ENCODE measurements at regions not wholly inside any gene's neighbourhood (a gene's known extent, or its start where the extent isn't known, plus 50 kb on each side); places are given as distances from the start of the nearest gene placed in this dataset.

DNA sequence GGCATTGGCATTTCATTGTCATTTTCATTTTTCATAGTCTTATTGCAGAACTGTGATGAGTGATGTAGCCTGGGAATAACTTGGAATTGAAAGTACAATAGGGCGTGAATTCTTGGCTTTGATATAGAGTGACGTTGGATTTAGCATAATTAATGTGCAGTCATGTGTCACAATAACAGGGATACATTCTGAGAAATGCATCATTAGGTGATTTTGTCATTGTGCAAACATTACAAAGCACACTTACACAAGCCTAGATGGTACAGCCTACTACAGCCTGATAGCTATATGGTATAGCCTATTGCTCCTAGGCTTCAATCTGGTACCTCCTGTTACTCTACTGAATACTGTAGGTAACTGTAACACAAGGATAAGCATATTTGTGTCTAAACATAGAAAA lies 300.8 kb downstream of the DTHD1 start:
- Histone ChIP-seq H3K27ac (no peak overlapping the region), H3K4me1 (no peaks in the 10 kb centered on the region), H3K36me3 (no peaks in the 10 kb centered on the region), H3K4me3 (no peak overlapping the region), H3K27me3 (replicated peaks in 1 of 7) (no peaks in the 10 kb centered on the region), H3K9me3 (peaks cover 0 to 8% (median 2%) of the 10 kb centered on the region in 8 donors)
- no peak for TF ChIP-seq POLR2A (IDR thresholded peaks at IDR 0.05)
- no peak for TF ChIP-seq POLR2AphosphoS5 (IDR thresholded peaks at IDR 0.05)
- TF ChIP-seq, protein P1, sequence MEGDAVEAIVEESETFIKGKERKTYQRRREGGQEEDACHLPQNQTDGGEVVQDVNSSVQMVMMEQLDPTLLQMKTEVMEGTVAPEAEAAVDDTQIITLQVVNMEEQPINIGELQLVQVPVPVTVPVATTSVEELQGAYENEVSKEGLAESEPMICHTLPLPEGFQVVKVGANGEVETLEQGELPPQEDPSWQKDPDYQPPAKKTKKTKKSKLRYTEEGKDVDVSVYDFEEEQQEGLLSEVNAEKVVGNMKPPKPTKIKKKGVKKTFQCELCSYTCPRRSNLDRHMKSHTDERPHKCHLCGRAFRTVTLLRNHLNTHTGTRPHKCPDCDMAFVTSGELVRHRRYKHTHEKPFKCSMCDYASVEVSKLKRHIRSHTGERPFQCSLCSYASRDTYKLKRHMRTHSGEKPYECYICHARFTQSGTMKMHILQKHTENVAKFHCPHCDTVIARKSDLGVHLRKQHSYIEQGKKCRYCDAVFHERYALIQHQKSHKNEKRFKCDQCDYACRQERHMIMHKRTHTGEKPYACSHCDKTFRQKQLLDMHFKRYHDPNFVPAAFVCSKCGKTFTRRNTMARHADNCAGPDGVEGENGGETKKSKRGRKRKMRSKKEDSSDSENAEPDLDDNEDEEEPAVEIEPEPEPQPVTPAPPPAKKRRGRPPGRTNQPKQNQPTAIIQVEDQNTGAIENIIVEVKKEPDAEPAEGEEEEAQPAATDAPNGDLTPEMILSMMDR (IDR thresholded peaks at IDR 0.05 in 8 of 11, conservative IDR thresholded peaks at IDR 0.05 in 3 of 11): no peak
- 72 to 83% (median 82%) methylated on average over 2 of the region's 2 CpGs for WGBS, 5 donors
- no peak for DNase-seq
- intact Hi-C loops (cut with DNase I; ENCODE audit: low total_unique reads): no loop called here

DNA sequence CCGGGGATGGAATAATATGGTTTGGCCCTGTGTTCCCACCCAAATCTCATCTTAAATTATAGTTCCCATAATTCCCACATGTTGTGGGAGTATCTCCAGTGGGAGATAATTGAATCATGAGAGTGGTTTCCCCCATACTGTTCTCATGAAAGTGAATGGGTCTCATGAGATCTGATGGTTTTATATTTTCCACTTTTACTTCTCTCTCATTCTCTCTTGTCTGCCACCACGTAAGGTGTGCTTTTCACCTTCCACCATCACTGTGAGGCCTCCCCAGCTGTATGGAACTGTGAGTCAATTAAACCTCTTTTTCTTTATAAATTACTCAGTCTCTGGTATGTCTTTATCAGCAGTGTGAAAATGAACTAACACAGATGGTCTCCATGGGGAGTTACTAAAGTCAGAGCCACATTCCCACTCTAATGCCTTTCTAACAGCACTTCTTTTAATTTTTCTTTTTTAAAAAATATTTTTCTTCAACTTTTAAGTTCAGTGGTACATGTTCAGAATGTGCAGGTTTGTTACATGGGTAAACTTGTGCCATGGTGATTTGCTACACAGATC lies 306.6 kb downstream of the DTHD1 start:
- H3K36me3 ChIP-seq: no peaks in the 10 kb centered on the region
- TF ChIP-seq POLR2AphosphoS5 (IDR thresholded peaks at IDR 0.05) (no peak), POLR2A (IDR thresholded peaks at IDR 0.05) (no peak)
- TF ChIP-seq, protein P1 (IDR thresholded peaks at IDR 0.05 in 8 of 11, conservative IDR thresholded peaks at IDR 0.05 in 3 of 11): no peak
- no peaks in the 10 kb centered on the region for H3K4me1 ChIP-seq
- H3K9me3 ChIP-seq: peaks cover 0 to 33% (median 11%) of the 10 kb centered on the region in 8 donors
- no peaks in the 10 kb centered on the region for H3K27me3 ChIP-seq (replicated peaks in 1 of 7)
- no peak overlapping the region for H3K4me3 ChIP-seq
- no peak overlapping the region for H3K27ac ChIP-seq
- intact Hi-C loops (cut with DNase I; ENCODE audit: low total_unique reads): no loop called here
- WGBS, 5 donors: 82 to 90% (median 87%) methylated on average over 2 of the region's 2 CpGs
- no peak for DNase-seq

DNA sequence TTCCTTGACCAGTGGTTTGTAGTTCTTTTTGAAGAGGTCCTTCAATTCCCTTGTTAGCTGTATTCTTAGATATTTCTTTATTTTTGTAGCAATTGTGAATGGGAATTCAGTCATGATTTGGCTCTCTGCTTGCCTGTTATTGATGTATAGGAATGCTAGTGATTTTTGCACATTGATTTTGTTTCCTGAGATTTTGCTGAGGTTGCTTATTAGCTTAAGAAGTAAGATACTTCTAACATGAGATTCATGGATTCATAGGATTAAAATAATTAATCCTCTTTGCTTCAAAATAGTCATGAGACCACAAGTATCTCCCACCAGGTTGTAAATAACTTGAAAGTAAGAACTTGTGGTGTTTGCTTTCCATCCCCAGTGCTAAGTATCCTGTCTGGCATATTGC lies 308.9 kb downstream of the DTHD1 start:
- Histone ChIP-seq H3K27ac (no peak overlapping the region), H3K4me3 (no peak overlapping the region), H3K4me1 (no peaks in the 10 kb centered on the region), H3K27me3 (replicated peaks in 1 of 7) (no peaks in the 10 kb centered on the region), H3K9me3 (peaks cover 0 to 34% (median 12%) of the 10 kb centered on the region in 8 donors), H3K36me3 (no peaks in the 10 kb centered on the region)
- intact Hi-C loops (cut with DNase I; ENCODE audit: low total_unique reads): no loop called here
- no peak for TF ChIP-seq POLR2A (IDR thresholded peaks at IDR 0.05)
- no peak for TF ChIP-seq POLR2AphosphoS5 (IDR thresholded peaks at IDR 0.05)
- TF ChIP-seq, protein P1 (IDR thresholded peaks at IDR 0.05 in 8 of 11, conservative IDR thresholded peaks at IDR 0.05 in 3 of 11): no peak
- DNase-seq: no peak

DNA sequence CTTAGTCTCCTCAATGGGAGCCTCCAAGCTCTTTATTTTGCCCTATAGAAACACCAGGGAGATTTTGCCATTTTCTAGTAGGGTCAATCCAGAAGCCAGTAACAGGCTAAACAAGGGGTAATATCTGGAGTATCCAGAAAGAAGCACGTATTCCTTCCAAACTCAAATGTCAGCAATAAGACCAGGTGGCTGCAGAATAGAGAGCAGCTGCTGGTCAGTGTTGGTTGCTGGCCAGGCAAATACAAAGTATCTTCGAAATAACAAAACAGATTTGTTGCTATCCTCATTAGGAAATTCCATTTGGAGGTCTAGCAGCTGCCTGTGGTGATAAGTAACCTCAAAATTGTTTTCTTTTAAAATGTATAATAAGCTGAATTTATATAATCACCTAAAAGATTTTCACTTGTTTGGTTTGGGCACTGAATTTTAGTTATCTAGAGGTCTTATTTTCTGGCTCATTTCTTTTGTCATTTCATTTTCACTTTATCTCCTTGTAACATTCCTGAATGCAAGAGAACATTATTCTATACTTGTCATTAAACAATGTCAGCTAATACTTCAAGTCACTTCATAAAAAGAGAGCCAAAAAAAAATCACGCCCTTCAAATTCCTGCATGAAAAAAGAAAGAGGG lies 320.6 kb downstream of the DTHD1 start:
- WGBS, 5 donors: 69 to 88% (median 76%) methylated on average over 3 of the region's 3 CpGs
- no peak overlapping the region for H3K27ac ChIP-seq
- no peaks in the 10 kb centered on the region for H3K27me3 ChIP-seq (replicated peaks in 1 of 7)
- no peak for DNase-seq
- H3K9me3 ChIP-seq: peaks cover 0 to 6% (median 0%) of the 10 kb centered on the region in 8 donors
- H3K36me3 ChIP-seq: no peaks in the 10 kb centered on the region
- TF ChIP-seq, protein P1 (IDR thresholded peaks at IDR 0.05 in 8 of 11, conservative IDR thresholded peaks at IDR 0.05 in 3 of 11): no peak
- TF ChIP-seq POLR2A (IDR thresholded peaks at IDR 0.05) (no peak), POLR2AphosphoS5 (IDR thresholded peaks at IDR 0.05) (no peak)
- intact Hi-C loops (cut with DNase I; ENCODE audit: low total_unique reads): no loop called here
- H3K4me3 ChIP-seq: no peak overlapping the region
- no peaks in the 10 kb centered on the region for H3K4me1 ChIP-seq
